ENCODE measurements at regions not wholly inside any gene's neighbourhood (a gene's known extent, or its start where the extent isn't known, plus 50 kb on each side); places are given as distances from the start of the nearest gene placed in this dataset.

DNA sequence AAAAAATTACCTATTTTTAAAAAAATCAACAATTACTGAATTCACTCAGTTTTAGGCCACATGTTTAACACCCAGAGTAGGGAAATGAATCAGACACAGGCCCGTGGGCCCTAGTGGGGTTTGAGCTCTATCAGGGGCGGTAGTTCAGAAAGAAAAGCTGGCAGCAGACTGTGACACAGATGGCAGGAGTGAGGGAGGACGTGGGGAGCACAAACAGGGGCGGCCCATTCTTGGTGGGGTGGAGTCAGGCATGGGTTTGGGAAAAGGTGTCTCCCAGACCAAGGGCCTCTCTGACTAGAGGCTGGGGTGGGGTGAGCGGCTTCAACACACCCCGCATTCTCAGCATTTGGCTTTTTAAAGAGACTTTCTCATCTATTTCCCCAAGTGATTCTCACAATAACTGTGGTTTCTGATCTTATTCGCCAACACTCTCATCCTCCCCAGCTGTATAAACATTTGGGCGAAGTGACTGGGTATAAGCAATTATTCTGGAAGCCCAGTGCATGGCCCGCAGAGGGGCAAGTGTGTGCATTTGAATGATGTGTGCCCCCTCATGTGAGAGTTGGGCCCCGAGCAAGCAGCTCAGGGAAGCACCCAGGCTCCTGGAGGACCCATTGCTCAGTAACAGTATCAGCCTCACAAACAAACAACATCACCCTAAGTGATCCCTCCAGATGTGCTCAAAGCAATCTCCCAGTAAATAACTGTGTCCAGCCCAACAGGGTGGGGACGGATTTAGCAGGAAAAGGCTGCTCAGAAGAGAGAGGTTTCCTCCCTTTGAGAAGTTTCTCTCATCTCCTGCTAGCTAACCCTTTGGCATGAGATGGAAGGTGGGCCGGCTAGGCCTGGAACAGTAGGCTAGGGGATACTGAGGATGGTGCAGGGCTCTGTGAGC, 437.6 kb upstream of the ZMIZ1 start:
- no peak for DNase-seq

DNA sequence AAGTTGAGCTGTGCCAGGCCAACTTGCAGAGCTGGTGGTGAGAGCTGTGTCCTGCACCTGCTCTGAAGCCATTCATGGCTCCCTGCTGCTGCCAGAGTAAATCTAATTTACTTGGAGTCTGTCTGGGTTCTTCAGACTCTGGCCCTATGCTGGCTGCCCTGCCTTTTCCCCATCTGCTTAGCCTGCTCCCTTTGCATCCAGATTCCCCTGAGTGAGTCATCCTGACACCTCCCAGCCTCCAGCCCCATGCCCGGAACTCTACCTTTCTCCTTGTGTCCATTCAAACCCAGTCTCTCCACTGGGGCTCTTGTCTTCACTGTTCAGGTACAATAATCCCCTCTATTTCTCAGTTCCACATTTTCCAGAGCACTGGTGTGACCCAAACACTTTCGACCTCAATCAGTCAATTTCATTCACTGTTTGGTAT, 434.4 kb upstream of the ZMIZ1 start:
- DNase-seq, result no peak

DNA sequence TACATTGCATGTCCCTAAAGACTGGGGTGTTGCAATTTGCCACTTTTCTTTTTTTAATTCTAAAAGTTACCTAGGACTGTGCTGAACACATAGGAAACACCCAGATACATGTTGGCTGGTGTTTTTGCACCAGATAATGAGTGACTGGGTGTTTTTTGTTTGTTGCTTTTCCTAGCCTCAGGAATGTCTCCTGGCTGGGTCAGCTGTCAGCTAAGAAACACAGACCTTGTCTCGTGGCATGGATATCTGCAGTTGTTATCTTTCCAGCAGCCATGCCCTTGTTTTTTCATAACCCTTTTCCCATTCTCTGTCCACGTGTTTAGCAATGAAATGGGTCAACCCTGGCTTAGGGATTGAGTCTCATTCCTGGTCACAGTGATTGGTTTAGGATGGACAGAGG, 433.9 kb upstream of the ZMIZ1 start:
- no peak for DNase-seq

DNA sequence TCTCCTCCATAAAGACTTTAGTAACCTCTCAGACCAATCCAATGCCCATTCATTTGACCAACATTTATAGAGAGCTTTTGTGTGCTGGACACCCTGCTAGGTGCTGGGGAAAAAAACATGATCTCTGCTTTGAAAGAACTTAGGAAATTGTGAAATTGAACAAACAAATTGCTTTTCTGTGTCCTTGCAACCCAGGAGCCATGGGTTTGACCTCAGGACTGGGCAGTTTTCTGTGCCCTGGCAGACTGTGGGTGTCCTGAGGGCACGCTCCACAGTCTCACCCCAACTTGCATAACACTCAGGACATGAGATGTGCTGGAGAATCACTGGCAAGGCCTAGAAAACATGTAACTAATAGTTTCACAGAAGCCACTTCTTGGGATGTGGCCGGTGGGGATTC, 429.1 kb upstream of the ZMIZ1 start:
- no peak for DNase-seq

DNA sequence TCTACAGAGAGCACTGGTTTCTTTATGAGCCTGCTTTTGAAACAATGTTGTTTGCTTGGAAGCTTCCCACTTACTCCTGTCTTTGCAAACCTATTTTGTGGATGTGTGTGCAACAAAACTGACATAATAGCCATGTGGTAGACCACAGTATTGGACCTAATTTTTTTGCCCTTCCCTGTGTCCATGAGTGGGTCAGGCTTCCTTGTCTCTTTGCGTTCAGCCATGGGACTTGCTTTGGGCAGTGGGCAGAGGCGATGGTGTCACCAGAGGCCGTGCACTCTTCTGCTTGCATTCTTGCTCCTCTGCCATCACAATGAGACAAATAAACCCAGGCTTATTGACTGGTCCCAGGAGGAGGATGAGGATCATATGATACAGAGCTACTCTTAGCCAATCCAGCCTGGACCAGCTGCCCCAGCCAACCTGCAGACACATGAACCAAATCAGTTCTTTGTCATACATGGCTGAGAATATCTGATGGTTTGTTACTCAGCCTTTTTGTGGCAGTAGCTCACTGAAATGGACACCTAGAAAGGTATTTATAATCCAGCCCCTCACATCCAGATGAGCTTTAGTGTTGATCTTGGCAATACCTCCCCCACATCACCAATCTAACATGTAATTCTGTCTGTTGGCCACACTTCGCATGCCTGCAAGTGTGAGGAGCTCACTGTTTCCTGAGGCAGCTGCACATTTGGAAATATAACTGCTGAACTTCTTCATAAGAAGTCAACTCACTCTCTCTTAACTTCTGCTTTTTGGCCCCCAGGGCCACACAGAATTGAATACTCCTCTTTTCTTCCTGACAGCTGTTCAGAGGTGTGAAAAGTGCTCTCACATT, 427.8 kb upstream of the ZMIZ1 start:
- no peak for DNase-seq

DNA sequence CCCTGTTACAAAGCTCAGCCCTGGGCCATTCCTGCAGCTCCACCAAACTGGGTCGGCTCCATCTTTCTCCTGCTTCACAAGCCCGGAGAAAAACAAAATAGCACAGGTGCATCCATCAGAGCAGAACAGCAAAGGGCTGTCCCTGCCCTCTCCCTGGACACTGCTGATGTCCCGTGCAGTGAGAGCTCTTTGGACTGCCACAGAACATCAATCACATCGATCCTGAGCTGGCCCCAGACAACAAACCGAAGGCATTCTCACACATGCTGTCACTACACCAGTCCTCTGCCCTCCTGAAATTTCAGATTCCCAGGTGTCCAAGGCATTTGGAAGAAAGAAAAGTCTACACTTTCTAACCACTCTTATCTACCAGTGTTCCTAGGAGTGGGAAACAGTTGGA, 427.1 kb upstream of the ZMIZ1 start:
- no peak for DNase-seq

DNA sequence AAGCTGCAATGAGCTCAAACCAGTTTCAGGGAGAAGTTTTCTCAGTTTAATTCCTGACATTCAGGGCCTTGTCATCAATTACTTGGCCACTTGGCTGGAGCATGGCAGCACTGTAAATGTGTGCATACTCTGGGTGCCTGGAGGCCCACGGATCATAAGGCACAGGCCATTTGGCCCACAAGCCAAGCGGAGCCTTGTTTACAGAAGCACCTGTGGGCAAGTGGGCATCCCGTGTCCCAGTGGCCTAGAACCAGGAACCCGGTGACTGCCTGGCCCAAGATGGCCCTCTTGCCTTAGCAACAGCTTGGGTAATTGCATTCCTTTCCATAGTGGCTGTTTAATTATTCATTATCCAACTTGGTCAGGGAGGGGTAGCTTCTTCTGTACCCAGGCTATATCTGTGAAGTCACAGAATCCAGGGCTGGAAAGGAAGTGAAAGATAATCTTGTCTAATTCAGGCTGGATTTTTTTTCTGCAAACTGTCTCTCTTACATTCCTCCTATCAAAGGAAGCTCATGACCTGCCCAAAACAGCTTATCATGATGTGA, 426.4 kb upstream of the ZMIZ1 start:
- DNase-seq, result no peak

- no peak for DNase-seq
Observed at GRCh38 chr10:78643513-78643912, 425.3 kb upstream of the ZMIZ1 start.

- no peak for DNase-seq
Observed at GRCh38 chr10:78644550-78644949, 424.2 kb upstream of the ZMIZ1 start.

DNA sequence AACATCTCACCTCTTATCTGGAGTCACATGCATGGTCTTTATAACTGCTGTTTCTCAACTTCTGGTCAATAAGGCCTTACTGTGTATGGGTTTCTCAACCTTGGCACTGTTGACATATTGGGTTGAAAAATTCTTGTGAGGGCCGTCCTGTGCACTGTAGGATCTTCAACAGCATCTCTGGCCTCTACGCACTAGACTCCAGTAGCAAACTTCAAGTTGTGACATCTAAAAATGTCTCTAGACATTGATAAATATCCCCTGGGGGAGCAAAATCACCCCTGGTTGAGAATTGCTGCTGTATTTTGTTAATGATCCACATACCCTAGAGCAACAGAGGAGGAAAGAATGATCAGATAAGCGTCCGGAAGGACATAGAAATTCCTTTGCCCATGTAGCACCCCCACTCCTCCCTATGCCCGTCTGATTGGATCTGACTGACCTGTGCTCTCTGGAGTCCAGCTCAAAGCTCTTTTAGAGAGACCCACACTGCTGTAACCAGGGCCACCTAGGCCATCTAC, 423.5 kb upstream of the ZMIZ1 start:
- DNase-seq, result no peak

- DNase-seq, result no peak
Observed at GRCh38 chr10:78645975-78646374, 422.8 kb upstream of the ZMIZ1 start.

DNA sequence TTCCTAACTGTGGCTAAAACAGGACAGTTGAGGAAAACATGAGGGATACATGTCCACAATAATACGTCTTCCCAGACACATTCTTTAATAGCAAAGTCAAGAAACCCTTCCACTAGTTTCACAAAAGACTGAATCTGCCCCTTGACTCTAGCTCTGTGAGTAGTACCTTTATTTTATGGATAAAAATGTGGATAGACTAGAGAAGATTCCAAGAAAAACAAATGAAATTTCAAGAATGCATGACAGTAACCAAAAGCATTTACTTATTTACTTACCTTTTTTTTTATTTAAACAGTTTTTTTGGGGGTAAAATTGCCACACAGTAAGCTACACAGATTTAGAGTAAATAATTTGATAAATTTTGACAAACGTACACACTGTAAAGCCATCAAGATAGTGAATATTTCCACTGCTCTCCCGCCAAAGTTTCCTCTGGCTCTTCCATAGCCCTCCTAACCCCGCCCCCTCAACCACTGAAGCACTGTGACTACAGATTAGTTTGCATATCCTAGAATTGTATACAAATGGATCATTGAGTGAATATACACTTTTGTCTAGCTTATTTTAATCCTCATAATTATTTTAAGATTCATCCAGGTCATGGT, 420.4 kb upstream of the ZMIZ1 start:
- DNase-seq, result no peak

DNA sequence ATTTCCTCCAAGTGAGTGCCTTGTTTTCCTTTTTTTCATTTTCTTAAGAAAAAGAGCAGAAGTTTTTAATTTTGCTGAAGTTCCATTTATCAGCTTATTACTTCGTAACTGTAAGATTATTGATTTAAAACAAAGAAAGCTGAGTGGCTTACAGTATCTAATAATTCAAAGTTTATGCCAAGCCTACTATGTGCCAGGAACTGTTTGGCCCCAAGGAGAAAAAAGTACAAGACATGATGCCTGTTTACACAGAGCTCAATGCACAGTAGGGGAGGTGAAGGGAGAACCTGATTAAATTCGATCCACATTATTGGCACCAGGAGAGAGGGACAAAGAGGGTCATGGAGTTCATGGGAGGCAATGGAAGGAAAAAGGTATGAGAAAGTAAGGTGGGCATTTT, 419.3 kb upstream of the ZMIZ1 start:
- DNase-seq, result no peak

DNA sequence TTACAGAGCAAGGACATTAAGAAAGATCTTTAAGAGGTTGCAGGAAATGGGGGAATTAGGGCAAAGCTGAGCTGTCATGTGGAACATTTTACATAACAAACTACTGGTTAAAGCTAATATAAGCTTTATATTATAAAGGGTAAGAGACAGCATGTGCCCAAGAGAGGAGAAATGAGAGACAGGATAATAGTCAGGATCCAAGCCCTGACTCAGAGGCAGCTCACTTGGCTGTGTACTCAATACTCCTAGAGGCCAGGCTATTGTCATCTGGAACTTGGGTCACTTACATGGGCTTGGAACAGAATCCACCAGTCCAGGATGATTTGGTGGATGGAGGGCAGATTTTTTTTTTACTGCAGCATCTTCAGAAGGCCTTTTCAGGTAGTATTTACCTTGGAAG, 418.6 kb upstream of the ZMIZ1 start:
- no peak for DNase-seq

DNA sequence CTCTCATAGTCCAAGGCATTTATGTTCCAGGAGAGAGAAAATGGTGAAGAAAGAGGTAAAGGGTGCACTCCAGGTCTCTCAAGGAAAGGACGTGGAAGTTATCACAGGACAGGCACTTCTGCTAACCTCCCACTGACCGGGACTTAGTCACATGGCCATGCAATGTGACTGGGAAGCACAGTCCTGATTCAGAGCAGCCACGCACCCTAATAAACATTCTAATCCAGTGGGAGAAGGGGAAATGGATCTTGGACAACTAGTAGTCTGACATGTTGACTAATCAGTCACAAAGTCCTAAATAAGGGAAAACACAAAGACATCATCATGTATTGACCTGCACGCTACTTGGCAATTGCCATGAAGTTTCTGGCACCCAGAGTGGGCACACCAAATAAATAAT, 417.5 kb upstream of the ZMIZ1 start:
- no peak for DNase-seq

- DNase-seq, result no peak
Observed at GRCh38 chr10:78653555-78653954, 415.2 kb upstream of the ZMIZ1 start.

DNA sequence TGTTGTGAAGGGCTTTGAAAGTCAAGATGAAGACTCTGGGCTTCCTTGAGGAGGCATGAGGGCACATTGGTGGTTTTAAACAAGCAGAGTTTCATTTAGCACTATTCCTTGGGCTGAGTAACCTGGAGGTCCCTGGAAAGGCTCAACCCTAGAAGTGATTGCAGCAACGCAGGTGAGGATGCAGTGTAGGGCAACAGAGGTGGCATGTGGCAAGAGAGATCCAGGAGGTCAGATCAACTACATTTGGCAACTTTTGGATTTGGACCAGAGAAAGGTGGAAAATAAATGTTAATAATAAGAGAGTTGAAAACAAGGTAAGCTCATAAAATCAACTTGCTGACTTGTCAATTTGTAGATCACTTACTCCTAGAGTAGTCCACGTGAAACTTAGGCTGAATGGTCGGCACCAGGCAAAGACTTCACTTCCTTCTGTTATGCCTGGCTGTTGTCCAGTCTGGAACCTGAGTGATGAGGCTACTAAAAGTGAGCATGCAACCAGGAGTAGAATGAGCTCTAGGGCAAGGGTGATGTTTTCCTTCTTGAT, 414.6 kb upstream of the ZMIZ1 start:
- DNase-seq, result no peak

DNA sequence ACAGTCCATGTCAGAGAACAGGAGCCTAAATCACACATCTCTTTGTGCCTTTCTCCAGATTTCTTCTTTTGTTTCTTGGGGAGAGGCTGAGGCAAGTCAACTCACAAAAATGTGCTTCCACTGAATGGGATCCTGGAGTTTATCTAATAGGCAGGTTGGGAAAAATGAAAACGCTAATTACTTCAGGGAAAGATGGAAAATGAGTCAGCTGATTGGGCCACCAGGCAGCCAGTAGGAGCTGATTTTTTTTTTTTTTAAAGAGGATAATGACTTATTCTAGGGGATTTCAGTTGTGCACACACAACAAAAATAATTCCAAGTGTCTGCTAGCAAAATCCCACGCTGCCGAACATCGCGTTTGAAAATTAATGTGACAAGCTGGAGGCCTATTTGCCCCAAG, 412.8 kb upstream of the ZMIZ1 start:
- no peak for DNase-seq

GRCh38 chr10:78656417-78657162, 412.2 kb upstream of the ZMIZ1 start:
- no peak for DNase-seq

DNA sequence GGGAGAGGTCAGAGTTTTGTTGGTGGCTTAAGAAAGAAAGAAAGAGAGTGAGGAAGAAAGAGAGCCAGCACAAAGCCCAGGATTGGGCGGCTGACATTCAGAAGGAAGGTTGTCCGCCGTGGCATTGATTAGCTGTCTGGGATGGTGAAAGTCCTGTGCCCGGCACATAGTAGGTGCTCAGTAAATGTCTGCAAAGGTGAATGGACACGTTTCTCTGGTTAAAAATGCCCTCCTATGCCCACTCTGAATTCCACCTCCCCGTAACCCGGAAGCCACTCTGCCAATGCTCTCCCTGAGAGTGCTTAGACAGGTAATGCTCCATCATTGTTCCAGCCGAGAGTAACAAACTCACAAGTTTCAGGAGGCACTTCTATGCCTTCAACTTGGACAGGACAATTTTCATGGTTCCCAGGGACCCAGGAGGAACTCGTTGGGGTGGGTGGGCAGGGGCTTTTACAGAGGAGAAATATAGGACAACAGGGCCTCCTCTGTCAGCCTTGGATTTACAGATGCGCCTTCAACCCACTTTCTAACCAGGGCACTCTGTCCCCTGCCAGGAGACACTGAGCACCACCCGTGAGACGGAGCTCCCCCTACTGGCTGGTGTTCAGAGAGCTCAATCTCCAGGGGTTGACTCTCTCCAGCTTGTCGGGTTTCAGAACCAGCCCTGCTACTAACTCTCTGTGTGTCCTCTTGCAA, 411.5 kb upstream of the ZMIZ1 start:
- peak; percentile 30 for DNase-seq

DNA sequence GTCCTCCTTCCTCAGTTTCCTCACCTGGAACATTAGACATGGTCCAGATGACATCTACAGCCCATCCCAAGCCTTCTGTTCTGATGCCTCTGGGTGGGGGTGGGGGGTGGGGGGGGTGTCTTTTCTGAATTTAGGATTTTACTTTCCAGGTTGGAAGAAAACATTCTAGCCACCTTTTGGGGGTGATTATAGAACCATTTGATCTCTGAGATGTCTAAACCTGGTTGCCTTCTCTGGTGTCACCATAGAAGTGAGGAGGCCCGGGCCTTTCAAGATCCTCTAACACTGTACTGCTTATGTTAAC, 411.0 kb upstream of the ZMIZ1 start:
- DNase-seq, result no peak

Data from NCI-H187 treated with DMSO at 0.1 percent for 48 hours (cell line).